GM18517 (cell line): ENCODE measurements at regions not wholly inside any gene's neighbourhood (a gene's known extent, or its start where the extent isn't known, plus 50 kb on each side); places are given as distances from the start of the nearest gene placed in this dataset.

Experiments
- ATAC-seq: cut with Tn5 transposase; IDR thresholded peaks from one replicate; pipeline ENCODE4 v1.9.1; 2021; ENCODE audit warnings: mild to moderate bottlenecking, moderate library complexity; ENCODE audit not compliant: unreplicated experiment

DNA sequence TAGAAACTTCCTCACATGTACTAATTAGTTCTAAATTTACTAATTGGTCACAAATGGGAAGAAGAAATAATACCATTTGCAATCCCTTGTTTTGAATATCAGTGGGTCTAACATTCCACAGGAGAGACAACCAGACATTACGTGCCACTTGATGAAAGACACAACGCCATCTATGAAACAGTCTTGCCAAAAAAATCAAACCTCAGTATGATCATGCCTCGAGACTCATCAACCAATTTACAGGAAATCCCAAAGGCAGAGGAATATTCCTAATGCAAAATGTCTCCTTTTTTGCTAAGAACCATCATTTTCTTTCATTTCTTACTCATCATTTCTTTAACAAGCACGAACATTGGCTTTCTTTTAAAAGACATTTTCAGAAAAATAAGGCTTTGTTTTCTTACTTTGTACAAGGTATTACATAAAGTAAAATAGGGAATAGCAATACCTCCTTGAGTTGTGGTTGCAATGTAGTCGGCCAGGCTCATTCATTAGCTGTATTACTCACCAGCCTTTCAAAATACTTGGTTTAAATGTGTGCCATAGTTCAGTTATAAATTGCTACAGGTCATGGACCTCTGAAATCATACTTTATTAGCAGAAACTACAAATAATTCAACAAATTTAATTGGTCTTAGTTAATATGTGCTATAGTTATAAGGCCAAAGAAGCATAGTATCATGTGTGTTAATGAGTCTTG, 436.2 kb upstream of the FLRT2 start:
- no peak for ATAC-seq

GRCh38 chr14:85102591-85102990, 427.4 kb upstream of the FLRT2 start:
- ATAC-seq = no peak

DNA sequence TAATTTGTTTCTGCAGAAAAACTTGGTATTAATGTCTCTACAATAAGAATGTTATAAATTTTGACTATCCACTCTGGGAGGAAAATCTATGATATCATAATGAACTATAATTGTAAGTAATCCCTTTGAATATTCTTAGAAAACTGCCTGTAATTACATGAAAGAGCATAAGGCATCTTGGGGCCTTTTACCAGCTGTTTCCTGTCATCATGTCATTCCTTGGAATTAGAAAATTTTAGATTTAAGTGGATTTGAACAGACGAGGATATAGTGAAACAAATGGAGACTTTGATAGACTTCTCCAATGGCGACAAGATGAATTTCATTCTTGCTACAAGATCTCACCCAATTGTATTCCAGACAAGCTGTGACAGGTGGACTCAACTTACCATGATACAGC, 423.4 kb upstream of the FLRT2 start:
- no peak for ATAC-seq

DNA sequence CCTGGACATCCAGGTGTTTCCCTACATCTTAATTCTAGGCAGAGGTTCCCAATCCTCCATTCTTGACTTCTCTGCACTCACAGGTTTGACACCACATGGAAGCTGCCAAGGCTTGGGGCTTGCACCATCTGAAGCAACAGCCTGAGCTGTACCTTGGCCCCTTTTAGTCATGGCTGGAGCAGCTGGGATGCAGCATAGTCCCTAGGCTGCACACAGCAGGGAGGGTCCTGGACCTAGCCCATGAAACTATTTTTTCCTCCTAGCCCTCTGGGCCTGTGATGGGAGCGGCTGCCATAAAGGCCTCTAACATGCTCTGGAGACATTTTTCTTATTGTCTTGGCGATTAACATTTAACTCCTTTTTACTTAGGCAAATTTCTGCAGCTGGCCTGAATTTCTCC, 417.2 kb upstream of the FLRT2 start:
- ATAC-seq = no peak

- no peak for ATAC-seq
Measured at GRCh38 chr14:85115921-85116320, 414.0 kb upstream of the FLRT2 start.

- ATAC-seq = no peak
Measured at GRCh38 chr14:85118274-85118673, 411.7 kb upstream of the FLRT2 start.

DNA sequence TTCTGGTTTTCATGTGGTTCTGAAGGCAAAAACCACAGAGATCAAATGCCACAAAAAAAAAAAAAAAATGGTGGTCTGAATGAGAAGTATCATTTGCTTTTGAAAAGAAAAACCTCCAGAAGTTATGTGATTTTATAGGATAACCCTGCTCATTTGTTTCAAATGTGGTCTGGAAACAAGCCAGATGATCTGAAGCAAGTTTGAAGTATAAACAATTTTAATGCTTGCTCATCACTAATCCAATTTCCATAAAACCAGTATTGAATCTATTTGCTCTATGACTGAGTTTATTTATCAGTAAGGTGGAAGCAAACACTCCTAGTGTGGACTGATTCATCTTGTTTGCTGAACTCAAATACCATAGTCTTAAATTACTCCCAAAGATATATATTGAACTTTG, 407.3 kb upstream of the FLRT2 start:
- no peak for ATAC-seq

- no peak for ATAC-seq
Measured at GRCh38 chr14:85123755-85124154, 406.2 kb upstream of the FLRT2 start.

- ATAC-seq = no peak
Measured at GRCh38 chr14:85124631-85125290, 405.2 kb upstream of the FLRT2 start.

DNA sequence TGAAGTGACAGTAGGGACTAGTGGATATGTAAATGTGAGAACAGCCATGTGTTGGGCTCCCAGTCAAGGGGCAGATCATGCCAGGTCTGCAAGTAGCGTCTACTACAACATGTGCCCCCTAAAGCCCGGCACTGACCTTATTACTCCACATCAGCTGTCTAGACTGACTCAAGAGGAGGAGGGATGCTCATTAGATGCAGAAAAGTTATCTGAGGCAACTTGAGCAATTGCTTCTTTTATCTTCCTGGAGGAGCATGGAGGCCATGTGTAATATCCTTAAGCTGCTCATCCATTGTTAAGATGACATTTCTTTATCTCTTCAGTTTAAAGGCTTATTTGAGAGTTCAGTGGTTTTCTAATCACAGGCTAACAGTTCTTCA, 404.7 kb upstream of the FLRT2 start:
- ATAC-seq = no peak

GRCh38 chr14:85129921-85130320, 400.0 kb upstream of the FLRT2 start:
- no peak for ATAC-seq

GRCh38 chr14:85131226-85131922, 398.6 kb upstream of the FLRT2 start:
- ATAC-seq = no peak

GRCh38 chr14:85142982-85143381, 387.0 kb upstream of the FLRT2 start:
- ATAC-seq = no peak

- no peak for ATAC-seq
Measured at GRCh38 chr14:85146779-85147178, 383.2 kb upstream of the FLRT2 start.

DNA sequence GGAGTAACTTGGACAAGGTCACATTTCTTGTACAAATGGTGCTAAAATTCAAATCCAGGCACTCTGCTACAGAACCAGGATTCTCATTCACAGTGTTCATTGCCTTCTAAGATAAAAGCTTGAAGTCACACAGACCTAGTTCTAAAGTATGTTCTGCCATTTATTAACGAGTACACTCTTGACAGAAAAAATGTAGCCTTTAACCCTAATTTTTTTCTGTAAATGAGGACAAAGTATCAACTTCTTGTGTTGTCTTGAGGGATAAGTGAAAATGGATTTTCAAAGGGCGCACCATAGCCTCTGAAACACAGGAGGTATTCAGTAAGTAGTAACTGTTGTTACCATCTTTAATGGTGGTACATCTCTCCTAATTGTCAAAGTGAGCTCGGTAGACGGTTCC, 379.8 kb upstream of the FLRT2 start:
- no peak for ATAC-seq

DNA sequence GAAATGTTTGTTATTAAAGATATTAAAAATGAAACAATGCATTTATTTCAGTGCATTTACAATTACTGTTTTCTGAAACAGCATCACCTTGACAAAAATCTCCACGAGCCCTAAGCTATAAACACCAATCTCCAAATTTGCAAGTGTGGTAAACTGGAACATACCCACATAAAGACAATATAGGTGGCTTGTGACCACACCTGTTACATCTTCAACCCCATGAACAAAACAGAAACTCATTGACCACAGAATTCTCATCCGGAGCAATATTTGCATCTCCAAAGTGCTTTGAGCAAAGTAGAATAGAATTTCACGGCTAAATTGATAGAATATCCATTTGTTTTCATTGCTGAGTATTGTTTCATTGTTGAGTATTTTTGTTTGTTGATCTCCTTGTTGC, 375.2 kb upstream of the FLRT2 start:
- no peak for ATAC-seq

- no peak for ATAC-seq
Measured at GRCh38 chr14:85156319-85156718, 373.6 kb upstream of the FLRT2 start.

DNA sequence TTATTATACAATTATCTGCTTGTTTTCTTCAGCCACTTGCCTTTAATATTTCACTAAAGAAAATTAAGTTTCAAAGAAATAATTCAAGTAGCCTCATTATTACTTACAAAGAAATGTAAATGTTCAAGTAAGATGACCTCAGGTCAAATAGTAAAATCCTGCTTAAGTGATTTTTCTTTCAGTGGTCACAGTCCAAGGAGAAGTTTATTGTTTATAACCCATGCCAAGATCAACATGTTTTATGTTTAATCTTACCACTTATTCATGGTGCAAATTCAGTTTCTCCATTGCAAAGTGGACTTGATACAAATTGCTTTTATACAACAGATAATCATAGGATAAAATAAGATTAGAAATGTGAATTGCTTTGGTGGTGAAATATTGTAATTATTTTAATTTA, 370.2 kb upstream of the FLRT2 start:
- ATAC-seq = no peak

DNA sequence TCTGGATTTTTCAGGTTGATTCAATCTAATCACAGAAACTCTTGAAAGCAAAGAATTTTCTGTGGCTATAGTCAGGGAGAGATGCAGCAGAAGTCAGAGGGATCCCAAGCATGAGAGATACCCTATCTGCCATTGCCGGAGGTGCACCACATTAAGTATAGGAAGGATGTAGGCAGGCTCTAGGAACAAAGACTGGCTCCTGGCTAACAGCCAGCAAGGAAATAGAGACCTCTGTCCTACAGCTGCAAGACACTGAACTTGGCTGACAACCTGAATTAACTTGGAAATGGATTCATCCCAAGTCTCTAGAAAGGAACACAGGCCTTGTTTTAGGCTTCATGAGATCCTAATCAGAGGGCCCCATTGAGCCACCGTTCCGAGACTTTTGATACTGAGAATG, 364.9 kb upstream of the FLRT2 start:
- no peak for ATAC-seq

DNA sequence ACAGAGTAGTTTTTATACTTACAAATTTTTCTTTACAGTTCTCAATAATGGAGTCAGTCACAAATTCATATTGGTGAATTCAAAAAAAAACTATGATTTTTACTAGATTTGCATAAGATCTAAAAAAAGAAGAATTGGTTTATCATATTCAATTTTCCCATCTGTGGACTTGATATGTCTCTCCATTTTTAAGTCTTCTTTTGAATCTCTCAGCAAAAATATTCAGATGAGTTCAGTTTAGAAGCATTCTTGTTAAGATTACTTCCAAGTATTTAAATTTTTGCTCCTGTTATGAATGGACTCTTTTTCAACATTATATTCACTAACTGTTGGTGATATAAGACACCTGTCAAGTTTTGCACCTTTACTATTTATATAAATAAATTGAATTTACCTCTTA, 360.6 kb upstream of the FLRT2 start:
- no peak for ATAC-seq

DNA sequence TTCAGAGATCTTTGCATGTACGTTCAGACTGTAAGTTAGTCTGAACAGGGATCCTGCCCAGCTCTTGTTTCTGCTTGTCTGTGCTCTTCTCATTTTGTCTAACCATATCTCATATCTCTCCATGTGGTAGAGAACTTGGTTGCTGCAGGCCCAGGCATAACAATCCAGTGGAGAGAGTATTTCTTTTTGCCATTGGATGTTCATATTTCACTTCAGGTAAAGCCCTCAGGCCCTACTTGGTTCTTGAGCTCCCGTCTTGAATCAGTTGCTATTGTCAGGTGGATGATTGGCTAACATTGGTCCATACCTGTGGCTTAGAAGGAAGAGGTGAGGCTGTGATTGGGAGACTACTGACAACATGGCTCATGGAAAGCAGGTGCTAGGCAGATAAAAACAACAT, 357.7 kb upstream of the FLRT2 start:
- no peak for ATAC-seq

DNA sequence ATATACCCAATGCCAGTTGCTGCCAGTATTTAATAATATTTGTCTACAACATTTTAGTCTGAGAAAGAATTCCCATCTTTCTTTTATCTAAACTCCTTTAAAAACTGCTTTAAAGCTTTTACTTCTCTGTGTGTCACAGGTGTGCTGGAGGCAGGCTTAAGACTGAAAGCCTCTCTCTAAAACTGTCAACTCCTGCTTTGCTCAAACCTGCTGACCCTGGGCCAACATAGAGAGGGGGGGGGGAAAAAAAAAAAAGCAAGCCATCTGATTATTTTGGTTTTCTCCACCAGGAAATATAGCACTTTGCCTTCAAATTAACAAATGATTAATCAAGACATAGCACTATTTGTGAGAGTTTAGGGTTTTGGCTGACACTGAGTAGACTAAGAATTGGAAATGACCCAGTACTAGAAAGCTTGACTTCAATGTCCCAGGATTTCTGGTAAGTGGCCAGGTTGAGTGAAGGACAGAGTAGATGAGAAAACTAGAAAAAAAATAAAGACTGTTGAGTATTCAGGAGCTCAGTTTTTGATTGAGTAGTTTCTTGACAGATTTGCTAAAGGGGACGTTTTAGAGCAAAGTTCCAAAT, 357.0 kb upstream of the FLRT2 start:
- no peak for ATAC-seq
